Thyroid gland (tissue), 4 donors: ENCODE measurements at regions not wholly inside any gene's neighbourhood (a gene's known extent, or its start where the extent isn't known, plus 50 kb on each side); places are given as distances from the start of the nearest gene placed in this dataset.

Experiments
- DNase-seq, 2 donors: peaks; one replicate each; pipeline ENCODE4 v3.0.0-alpha.2; 2019
- H3K27ac ChIP-seq, 3 donors: fragments of 200-600 bp; sonication (generic); 1 replicate in 2 of 3; 2 replicates in 1 of 3; pipeline ENCODE4 v1.5.1; 2016 to 2019; ENCODE audit warnings: mild to moderate bottlenecking in 1 of 3, moderate library complexity in 1 of 3
- H3K27me3 ChIP-seq: fragments of 200-600 bp; sonication (generic); one replicate; pipeline ENCODE4 v1.5.1; 2019
- H3K36me3 ChIP-seq, 2 donors: fragments of 200-600 bp; sonication (generic); one replicate each; pipeline ENCODE4 v1.5.1; 2016 to 2019
- H3K4me1 ChIP-seq, 2 donors: fragments of 200-600 bp; sonication (generic); one replicate each; pipeline ENCODE4 v1.5.1; 2017 to 2019
- H3K4me3 ChIP-seq, 3 donors: fragments of 200-600 bp; sonication (generic); replicated peaks in 1 of 3; 1 replicate in 2 of 3; 2 replicates in 1 of 3; pipeline ENCODE4 v1.5.1; 2016; ENCODE audit warnings: mild to moderate bottlenecking in 1 of 3
- H3K9me3 ChIP-seq: fragments of 200-600 bp; sonication (generic); one replicate; pipeline ENCODE4 v1.5.1; 2017
- POLR2A ChIP-seq, 2 donors: fragments of 450-650 bp; IDR thresholded peaks; one replicate each; pipeline ENCODE4 v1.6.1; 2017; ENCODE audit warnings: antibody characterized with exemption in 2 of 2, mild to moderate bottlenecking in 2 of 2, moderate library complexity in 1 of 2
- WGBS, 2 donors: methylation state at CpG; one replicate each; pipeline ENCODE4 v1.1.5; 2017; 5-methylcytosine and 5-hydroxymethylcytosine counted together
- intact Hi-C: fragments of 100-400 bp; cut with DNase I; formaldehyde crosslinking; loops from one replicate; pipeline ENCODE4 v1.15.1; 2023
- TF ChIP-seq, protein P1 (sequence below), 6 experiments: fragments of 200-600 bp in 3 of 6; fragments of 450-650 bp in 3 of 6; sonication (generic) in 3 of 6; IDR thresholded peaks; one replicate each; pipeline ENCODE4 v1.5.1; 2016 to 2019; ENCODE audit warnings: antibody characterized with exemption in 6 of 6, mild to moderate bottlenecking in 2 of 6, inconsistent platforms in 1 of 6, moderate library complexity in 1 of 6

GRCh38 chr1:73930293-73930692 lies 267.7 kb downstream of the LRRIQ3 start:
- intact Hi-C loops: no loop called here
- H3K36me3 ChIP-seq: no peaks in the 10 kb centered on the region
- H3K4me1 ChIP-seq: no peaks in the 10 kb centered on the region
- TF ChIP-seq POLR2A (IDR thresholded peaks at IDR 0.05): no peak
- TF ChIP-seq, protein P1, sequence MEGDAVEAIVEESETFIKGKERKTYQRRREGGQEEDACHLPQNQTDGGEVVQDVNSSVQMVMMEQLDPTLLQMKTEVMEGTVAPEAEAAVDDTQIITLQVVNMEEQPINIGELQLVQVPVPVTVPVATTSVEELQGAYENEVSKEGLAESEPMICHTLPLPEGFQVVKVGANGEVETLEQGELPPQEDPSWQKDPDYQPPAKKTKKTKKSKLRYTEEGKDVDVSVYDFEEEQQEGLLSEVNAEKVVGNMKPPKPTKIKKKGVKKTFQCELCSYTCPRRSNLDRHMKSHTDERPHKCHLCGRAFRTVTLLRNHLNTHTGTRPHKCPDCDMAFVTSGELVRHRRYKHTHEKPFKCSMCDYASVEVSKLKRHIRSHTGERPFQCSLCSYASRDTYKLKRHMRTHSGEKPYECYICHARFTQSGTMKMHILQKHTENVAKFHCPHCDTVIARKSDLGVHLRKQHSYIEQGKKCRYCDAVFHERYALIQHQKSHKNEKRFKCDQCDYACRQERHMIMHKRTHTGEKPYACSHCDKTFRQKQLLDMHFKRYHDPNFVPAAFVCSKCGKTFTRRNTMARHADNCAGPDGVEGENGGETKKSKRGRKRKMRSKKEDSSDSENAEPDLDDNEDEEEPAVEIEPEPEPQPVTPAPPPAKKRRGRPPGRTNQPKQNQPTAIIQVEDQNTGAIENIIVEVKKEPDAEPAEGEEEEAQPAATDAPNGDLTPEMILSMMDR (IDR thresholded peaks at IDR 0.05): no peak
- H3K9me3 ChIP-seq: no peaks in the 10 kb centered on the region
- 93 to 97% methylated on average over 1 of the region's 1 CpG for WGBS, 2 donors
- H3K4me3 ChIP-seq: no peak overlapping the region
- no peak overlapping the region for H3K27ac ChIP-seq
- DNase-seq: no peak
- H3K27me3 ChIP-seq: no peaks in the 10 kb centered on the region

DNA sequence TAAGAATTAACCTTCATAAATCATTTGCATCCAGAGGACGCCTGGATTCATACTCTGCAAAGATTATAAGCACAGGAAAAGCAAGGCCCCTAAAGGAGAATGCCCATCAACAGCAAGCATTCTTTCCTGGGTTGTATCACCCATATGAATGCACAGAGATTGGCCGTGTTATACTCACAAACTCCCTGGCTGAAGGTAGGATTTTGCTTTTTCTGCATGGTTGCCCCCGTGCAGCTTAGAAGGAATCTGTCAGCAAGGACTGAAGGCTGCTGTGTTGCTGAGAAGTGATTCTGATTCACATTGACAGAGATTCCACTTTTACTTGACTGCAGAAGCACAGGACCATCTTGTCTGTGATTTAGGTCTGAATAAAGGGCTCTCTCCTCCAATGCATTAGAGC lies 283.0 kb downstream of the LRRIQ3 start:
- intact Hi-C loops: no loop called here
- peak; percentile 29 to 57 for DNase-seq

GRCh38 chr1:73913025-73913424 lies 285.0 kb downstream of the LRRIQ3 start:
- no peaks in the 10 kb centered on the region for H3K36me3 ChIP-seq
- no peaks in the 10 kb centered on the region for H3K4me1 ChIP-seq
- no peak overlapping the region for H3K27ac ChIP-seq
- DNase-seq: no peak
- no peak overlapping the region for H3K4me3 ChIP-seq
- H3K9me3 ChIP-seq: no peaks in the 10 kb centered on the region
- TF ChIP-seq, protein P1 (IDR thresholded peaks at IDR 0.05): no peak
- TF ChIP-seq POLR2A (IDR thresholded peaks at IDR 0.05): no peak
- no peaks in the 10 kb centered on the region for H3K27me3 ChIP-seq
- intact Hi-C loops: no loop called here

More for the DNA sequence above, 283.0 kb downstream of the LRRIQ3 start:
- no peaks in the 10 kb centered on the region for H3K9me3 ChIP-seq
- H3K27ac ChIP-seq: no peak overlapping the region
- H3K4me3 ChIP-seq: no peak overlapping the region
- H3K4me1 ChIP-seq: no peaks in the 10 kb centered on the region
- H3K27me3 ChIP-seq: no peaks in the 10 kb centered on the region
- no peaks in the 10 kb centered on the region for H3K36me3 ChIP-seq
- 17 to 22% methylated on average over 3 of the region's 3 CpGs for WGBS, 2 donors
- no peak for TF ChIP-seq POLR2A (IDR thresholded peaks at IDR 0.05)
- TF ChIP-seq, protein P1 (IDR thresholded peaks at IDR 0.05): no peak

GRCh38 chr1:73911849-73912248 lies 286.1 kb downstream of the LRRIQ3 start:
- Histone ChIP-seq H3K4me3 (no peak overlapping the region), H3K27ac (no peak overlapping the region), H3K27me3 (no peaks in the 10 kb centered on the region), H3K36me3 (no peaks in the 10 kb centered on the region), H3K4me1 (no peaks in the 10 kb centered on the region), H3K9me3 (no peaks in the 10 kb centered on the region)
- WGBS, 2 donors: 93 to 100% methylated on average over 1 of the region's 1 CpG
- DNase-seq: no peak
- TF ChIP-seq, protein P1 (IDR thresholded peaks at IDR 0.05): no peak
- TF ChIP-seq POLR2A (IDR thresholded peaks at IDR 0.05): no peak
- intact Hi-C loops: no loop called here

- DNase-seq: no peak
- H3K4me1 ChIP-seq: no peaks in the 10 kb centered on the region
- no peak overlapping the region for H3K27ac ChIP-seq
- no peaks in the 10 kb centered on the region for H3K9me3 ChIP-seq
- no peaks in the 10 kb centered on the region for H3K27me3 ChIP-seq
- WGBS, 2 donors: 74 to 92% methylated on average over 1 of the region's 1 CpG
- intact Hi-C loops: no loop called here
- H3K4me3 ChIP-seq: no peak overlapping the region
- no peak for TF ChIP-seq POLR2A (IDR thresholded peaks at IDR 0.05)
- TF ChIP-seq, protein P1 (IDR thresholded peaks at IDR 0.05): no peak
- H3K36me3 ChIP-seq: no peaks in the 10 kb centered on the region
These were observed 287.5 kb downstream of the LRRIQ3 start for GRCh38 chr1:73910466-73910865.
